Neural crest cell (in vitro differentiated cells): ENCODE measurements at regions not wholly inside any gene's neighbourhood (a gene's known extent, or its start where the extent isn't known, plus 50 kb on each side); places are given as distances from the start of the nearest gene placed in this dataset.
"Not testable (repeated sequence)": the region's sequence is repeated elsewhere in the genome, so short reads cannot be mapped to it uniquely, and the experiment has no call there.

Source experiments
- DNase-seq: peaks from one replicate; pipeline ENCODE4 v3.0.0; 2021; ENCODE audit warnings: low read depth, mixed read lengths, low spot score
- H3K27ac Mint-ChIP-seq: one replicate; pipeline ENCODE4 v1.8.0; 2021; ENCODE audit warnings: mild to moderate bottlenecking, mixed read lengths; ENCODE audit not compliant: unreplicated experiment
- H3K27me3 Mint-ChIP-seq: 2 replicates; pipeline ENCODE4 v1.8.0; 2021; ENCODE audit warnings: low read depth, mild to moderate bottlenecking, mixed read lengths
- H3K36me3 Mint-ChIP-seq: 2 replicates; pipeline ENCODE4 v1.8.0; 2021; ENCODE audit warnings: low read depth, mild to moderate bottlenecking, mixed read lengths
- H3K4me1 Mint-ChIP-seq: 2 replicates; pipeline ENCODE4 v1.8.0; 2021; ENCODE audit warnings: mixed read lengths
- H3K4me3 Mint-ChIP-seq: one replicate; pipeline ENCODE4 v1.8.0; 2021; ENCODE audit warnings: mild to moderate bottlenecking, mixed read lengths
- H3K9me3 Mint-ChIP-seq: 2 replicates; pipeline ENCODE4 v1.8.0; 2021; ENCODE audit warnings: mixed read lengths
- TF ChIP-seq, protein P1 (sequence below): fragments of 200-600 bp; sonication (generic); conservative IDR thresholded peaks from 2 replicates; pipeline ENCODE4 v1.5.0; 2021; ENCODE audit warnings: antibody characterized with exemption, mild to moderate bottlenecking

DNA sequence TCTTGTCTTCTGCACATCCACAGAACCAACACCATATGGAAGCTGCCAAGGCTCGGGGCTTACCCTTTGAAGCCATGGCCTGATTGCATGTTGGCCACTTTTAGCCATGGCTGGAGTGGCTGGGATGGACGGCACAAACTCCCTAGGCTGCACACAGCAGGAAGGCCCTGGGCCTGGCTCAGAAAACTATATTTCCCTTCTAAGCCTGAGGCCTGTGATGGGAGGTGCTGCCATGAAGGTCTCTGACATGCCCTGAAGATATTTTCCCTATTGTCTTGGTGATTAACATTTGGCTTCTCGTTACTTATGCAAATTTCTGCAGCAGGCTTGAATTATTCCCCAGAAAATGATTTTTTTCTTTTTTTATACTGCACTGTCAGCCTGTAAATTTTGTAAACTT lies 387.0 kb upstream of the KCND2 start:
- Mint-ChIP-seq H3K4me3 (no peak overlapping the region), H3K4me1 (no peaks in the 10 kb centered on the region), H3K9me3 (peaks cover 10% of the 10 kb centered on the region), H3K36me3 (no peaks in the 10 kb centered on the region), H3K27me3 (no peaks in the 10 kb centered on the region), H3K27ac (no peak overlapping the region)
- DNase-seq = no peak
- TF ChIP-seq, protein P1, sequence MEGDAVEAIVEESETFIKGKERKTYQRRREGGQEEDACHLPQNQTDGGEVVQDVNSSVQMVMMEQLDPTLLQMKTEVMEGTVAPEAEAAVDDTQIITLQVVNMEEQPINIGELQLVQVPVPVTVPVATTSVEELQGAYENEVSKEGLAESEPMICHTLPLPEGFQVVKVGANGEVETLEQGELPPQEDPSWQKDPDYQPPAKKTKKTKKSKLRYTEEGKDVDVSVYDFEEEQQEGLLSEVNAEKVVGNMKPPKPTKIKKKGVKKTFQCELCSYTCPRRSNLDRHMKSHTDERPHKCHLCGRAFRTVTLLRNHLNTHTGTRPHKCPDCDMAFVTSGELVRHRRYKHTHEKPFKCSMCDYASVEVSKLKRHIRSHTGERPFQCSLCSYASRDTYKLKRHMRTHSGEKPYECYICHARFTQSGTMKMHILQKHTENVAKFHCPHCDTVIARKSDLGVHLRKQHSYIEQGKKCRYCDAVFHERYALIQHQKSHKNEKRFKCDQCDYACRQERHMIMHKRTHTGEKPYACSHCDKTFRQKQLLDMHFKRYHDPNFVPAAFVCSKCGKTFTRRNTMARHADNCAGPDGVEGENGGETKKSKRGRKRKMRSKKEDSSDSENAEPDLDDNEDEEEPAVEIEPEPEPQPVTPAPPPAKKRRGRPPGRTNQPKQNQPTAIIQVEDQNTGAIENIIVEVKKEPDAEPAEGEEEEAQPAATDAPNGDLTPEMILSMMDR = no peak

DNA sequence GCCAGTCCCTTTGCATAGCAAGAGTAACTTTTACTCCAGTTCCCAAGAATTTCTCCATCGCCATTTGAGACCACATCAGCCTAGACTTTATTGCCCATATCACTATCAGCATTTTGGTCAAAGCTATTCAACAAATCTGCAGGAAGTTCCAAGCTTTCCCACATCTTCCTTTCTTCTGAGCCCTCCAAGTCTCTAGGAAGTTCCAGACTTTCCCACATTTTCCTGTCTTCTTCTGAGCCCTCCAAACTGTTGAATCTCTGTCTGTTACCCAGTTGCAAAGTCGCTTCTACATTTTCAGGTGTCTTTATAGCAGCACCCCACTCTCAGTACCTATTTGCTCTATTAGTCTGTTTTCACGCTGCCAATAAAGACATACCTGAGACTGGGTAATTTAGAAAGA lies 386.4 kb upstream of the KCND2 start:
- not testable (repeated sequence) for H3K27ac Mint-ChIP-seq, DNase-seq, H3K36me3 Mint-ChIP-seq, H3K4me1 Mint-ChIP-seq, H3K27me3 Mint-ChIP-seq, H3K4me3 Mint-ChIP-seq
- H3K9me3 Mint-ChIP-seq = peaks cover 10% of the 10 kb centered on the region

DNA sequence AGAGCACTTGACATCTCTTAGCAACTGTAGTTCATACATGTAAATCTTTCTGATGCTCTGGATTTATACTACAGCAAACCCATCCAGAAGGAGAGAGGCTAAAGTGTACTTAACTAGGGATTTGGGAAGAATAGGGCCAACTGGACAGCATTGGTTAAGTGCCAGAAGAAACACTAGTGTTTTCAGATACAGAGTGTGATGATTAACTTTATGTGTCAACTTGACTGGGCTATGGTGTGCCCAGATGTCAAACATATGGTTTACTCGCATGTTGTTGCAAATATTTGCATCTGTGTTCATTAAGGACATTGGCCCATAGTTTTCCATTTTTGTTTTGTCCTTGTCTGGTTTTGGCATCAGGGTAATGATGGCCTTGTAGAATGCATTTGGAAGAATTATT lies 384.7 kb upstream of the KCND2 start:
- Mint-ChIP-seq H3K4me3 (no peak overlapping the region), H3K27me3 (no peaks in the 10 kb centered on the region), H3K4me1 (no peaks in the 10 kb centered on the region), H3K9me3 (peaks cover 10% of the 10 kb centered on the region), H3K36me3 (no peaks in the 10 kb centered on the region), H3K27ac (no peak overlapping the region)
- TF ChIP-seq, protein P1 = no peak
- no peak for DNase-seq

DNA sequence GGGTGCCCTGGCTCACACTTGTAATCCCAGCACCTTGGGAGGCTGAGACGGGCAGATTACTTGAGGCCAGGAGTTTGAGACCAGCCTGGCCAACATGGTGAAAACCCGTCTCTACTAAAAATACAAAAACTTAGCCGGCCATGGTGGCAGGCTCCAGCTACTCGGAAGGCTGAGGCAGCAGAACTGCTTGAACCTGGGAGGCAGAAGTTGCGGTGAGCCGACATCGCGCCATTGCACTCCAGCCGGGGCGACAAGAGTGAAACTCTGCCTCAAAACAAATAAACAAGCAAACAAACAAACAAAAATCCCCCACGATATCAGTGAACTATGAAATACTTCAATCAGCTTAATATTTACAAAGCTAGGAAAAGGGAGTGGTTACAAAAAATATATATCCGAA lies 382.3 kb upstream of the KCND2 start:
- H3K36me3 Mint-ChIP-seq = no peaks in the 10 kb centered on the region
- TF ChIP-seq, protein P1 = no peak
- no peaks in the 10 kb centered on the region for H3K27me3 Mint-ChIP-seq
- peaks cover 6% of the 10 kb centered on the region for H3K9me3 Mint-ChIP-seq
- H3K27ac Mint-ChIP-seq = no peak overlapping the region
- no peak for DNase-seq
- no peaks in the 10 kb centered on the region for H3K4me1 Mint-ChIP-seq
- no peak overlapping the region for H3K4me3 Mint-ChIP-seq

DNA sequence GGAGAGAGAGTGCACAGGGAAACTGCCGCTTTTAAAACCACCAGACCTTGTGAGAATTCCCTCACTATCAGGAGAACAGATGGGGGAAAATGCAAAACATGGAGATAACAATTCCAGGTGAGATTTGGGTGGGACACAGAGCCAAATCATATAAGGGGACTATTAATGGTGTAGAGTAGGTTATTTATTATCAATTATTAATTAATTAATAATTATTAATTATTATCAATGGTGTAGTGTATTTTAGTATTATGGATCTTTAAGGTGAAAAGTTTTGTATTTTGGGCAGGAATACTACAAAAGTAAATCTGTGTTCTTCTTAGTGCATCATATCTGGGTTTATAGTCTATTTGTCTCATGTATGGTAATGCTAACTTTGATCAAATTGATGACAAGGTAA lies 377.7 kb upstream of the KCND2 start:
- Mint-ChIP-seq H3K27me3 (no peaks in the 10 kb centered on the region), H3K27ac (no peak overlapping the region), H3K4me1 (no peaks in the 10 kb centered on the region), H3K9me3 (peaks cover 2% of the 10 kb centered on the region), H3K36me3 (no peaks in the 10 kb centered on the region), H3K4me3 (no peak overlapping the region)
- TF ChIP-seq, protein P1 = no peak
- no peak for DNase-seq

DNA sequence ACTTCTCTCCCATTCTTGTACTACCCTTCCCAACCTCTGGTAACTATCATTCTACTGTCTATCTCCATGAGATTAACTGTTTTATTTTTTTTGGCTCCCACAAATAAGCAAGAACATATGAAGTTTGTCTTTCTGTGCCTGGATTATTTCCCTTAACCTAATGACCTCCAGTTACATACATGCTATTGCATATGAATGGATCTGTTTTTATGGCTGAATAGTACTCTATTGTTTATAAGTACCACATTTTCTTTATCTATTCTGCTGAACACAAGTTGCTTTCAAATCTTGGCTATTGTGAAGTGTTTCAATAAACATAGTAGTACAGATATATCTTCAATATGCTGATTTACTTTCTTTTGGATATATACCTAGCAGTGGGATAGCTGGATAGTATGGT lies 376.6 kb upstream of the KCND2 start:
- TF ChIP-seq, protein P1 = no peak
- H3K9me3 Mint-ChIP-seq = peaks cover 2% of the 10 kb centered on the region

More for the DNA sequence above, 376.6 kb upstream of the KCND2 start:
- no peaks in the 10 kb centered on the region for H3K4me1 Mint-ChIP-seq
- no peaks in the 10 kb centered on the region for H3K27me3 Mint-ChIP-seq
- H3K4me3 Mint-ChIP-seq = no peak overlapping the region
- no peak overlapping the region for H3K27ac Mint-ChIP-seq
- H3K36me3 Mint-ChIP-seq = no peaks in the 10 kb centered on the region
- no peak for DNase-seq
